ENCODE measurements at regions not wholly inside any gene's neighbourhood (a gene's known extent, or its start where the extent isn't known, plus 50 kb on each side); places are given as distances from the start of the nearest gene placed in this dataset.
"Not testable (repeated sequence)": the region's sequence is repeated elsewhere in the genome, so short reads cannot be mapped to it uniquely, and the experiment has no call there.

DNA sequence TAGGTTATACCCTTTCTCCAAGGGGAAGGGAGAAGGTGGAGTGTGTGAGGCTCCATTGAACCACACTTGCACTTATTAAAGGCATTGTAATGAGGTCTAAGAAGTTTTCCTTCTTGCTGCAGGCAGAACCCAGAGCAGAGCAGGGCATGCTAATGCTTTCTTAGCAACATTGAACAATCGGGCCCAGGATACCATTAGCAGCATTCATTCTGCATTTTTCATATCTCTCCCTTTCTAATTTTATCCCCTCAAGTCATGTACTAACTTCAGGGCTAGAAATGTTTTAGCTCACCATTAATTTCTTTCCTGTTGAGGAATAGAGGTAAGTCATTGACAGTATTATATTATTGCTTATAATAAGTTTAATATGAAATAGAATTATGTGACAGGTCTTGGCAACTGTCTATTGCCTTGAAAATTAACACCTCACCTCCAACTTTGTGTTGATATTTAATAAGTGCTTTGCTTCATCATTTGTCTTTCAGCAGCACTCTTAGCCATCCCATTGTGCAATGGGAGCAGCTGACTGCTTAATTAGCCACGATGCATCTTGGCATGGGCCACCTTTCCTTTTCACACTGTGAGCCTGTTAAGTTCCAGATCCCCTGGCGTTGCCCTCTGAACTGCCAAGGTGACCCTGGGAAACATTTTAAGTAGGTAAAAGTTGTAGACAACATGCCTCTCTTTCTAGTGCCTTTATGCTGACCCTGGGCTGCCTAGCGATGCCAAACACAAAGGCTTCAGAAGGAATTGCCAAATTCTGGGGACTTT lies 300.8 kb upstream of the MEX3C start:
- H3K27ac ChIP-seq (replicated peaks; ENCODE audit: low read length): no peak overlapping the region
- H2BK5ac ChIP-seq (ENCODE audit: low read length): no peak overlapping the region
- H4K91ac ChIP-seq (ENCODE audit: low read depth, low read length, poor library complexity): no peak overlapping the region
- no peak overlapping the region for H2BK120ac ChIP-seq (ENCODE audit: low read depth, low read length)
- H2BK15ac ChIP-seq (ENCODE audit: low read length): no peak overlapping the region
- H4K8ac ChIP-seq (ENCODE audit: low read depth, low read length): no peak overlapping the region
- H3K27me3 ChIP-seq (ENCODE audit: control insufficient read depth in 3 of 3, insufficient read depth in 3 of 3, low read depth in 1 of 3, low read length in 3 of 3): no peaks in the 10 kb centered on the region
- H3K4me2 ChIP-seq (ENCODE audit: insufficient read depth, low read length, poor library complexity, severe bottlenecking): no peak overlapping the region
- H3K18ac ChIP-seq (ENCODE audit: low read length): no peak overlapping the region
- peaks cover 0 to 3% of the 10 kb centered on the region in 2 donors for H3K4me1 ChIP-seq (ENCODE audit: control insufficient read depth in 2 of 2, insufficient read depth in 1 of 2, low read depth in 1 of 2, low read length in 2 of 2)
- no peak overlapping the region for H2BK12ac ChIP-seq (ENCODE audit: low read length)
- H3K36me3 ChIP-seq (replicated peaks in 1 of 2; ENCODE audit: control insufficient read depth in 2 of 2, insufficient read depth in 2 of 2, low read length in 2 of 2): no peaks in the 10 kb centered on the region
- H2AK5ac ChIP-seq (ENCODE audit: low read depth, low read length): no peak overlapping the region
- no peak overlapping the region for H3K9ac ChIP-seq (ENCODE audit: low read depth, low read length, poor library complexity)
- H3K23ac ChIP-seq (ENCODE audit: low read depth, low read length, poor library complexity): no peak overlapping the region
- H3K4ac ChIP-seq (ENCODE audit: low read length): no peak overlapping the region
- H3K9me3 ChIP-seq (replicated peaks in 1 of 2; ENCODE audit: control insufficient read depth in 2 of 2, insufficient read depth in 1 of 2, low read depth in 1 of 2, low read length in 2 of 2): no peaks in the 10 kb centered on the region
- DNase-seq (ENCODE audit: low spot score): no peak
- no CpG with 5 or more reads among the region's 4 CpGs for WGBS, 2 donors (ENCODE audit: extremely low coverage in 2 of 2, insufficient read length in 2 of 2, insufficient replicate concordance in 1 of 2)
- H2AFZ ChIP-seq (ENCODE audit: low read length): no peak overlapping the region
- no peak overlapping the region for H3K4me3 ChIP-seq (ENCODE audit: low read length in 2 of 2)
- no peaks in the 10 kb centered on the region for H3K79me1 ChIP-seq (ENCODE audit: low read depth, low read length)
- no peak overlapping the region for H3K14ac ChIP-seq (ENCODE audit: low read length)

- no peak overlapping the region for H2AK5ac ChIP-seq (ENCODE audit: low read depth, low read length)
- no peak overlapping the region for H2BK5ac ChIP-seq (ENCODE audit: low read length)
- H4K8ac ChIP-seq (ENCODE audit: low read depth, low read length): no peak overlapping the region
- no peaks in the 10 kb centered on the region for H3K79me1 ChIP-seq (ENCODE audit: low read depth, low read length)
- no peak overlapping the region for H3K14ac ChIP-seq (ENCODE audit: low read length)
- H3K9ac ChIP-seq (ENCODE audit: low read depth, low read length, poor library complexity): no peak overlapping the region
- H2BK15ac ChIP-seq (ENCODE audit: low read length): no peak overlapping the region
- H3K4ac ChIP-seq (ENCODE audit: low read length): no peak overlapping the region
- H3K4me3 ChIP-seq (ENCODE audit: low read length in 2 of 2): no peak overlapping the region
- no peak overlapping the region for H3K23ac ChIP-seq (ENCODE audit: low read depth, low read length, poor library complexity)
- no peak overlapping the region for H2BK120ac ChIP-seq (ENCODE audit: low read depth, low read length)
- no peak for DNase-seq (ENCODE audit: low spot score)
- H3K36me3 ChIP-seq (replicated peaks in 1 of 2; ENCODE audit: control insufficient read depth in 2 of 2, insufficient read depth in 2 of 2, low read length in 2 of 2): no peaks in the 10 kb centered on the region
- peaks cover 0 to 3% of the 10 kb centered on the region in 2 donors for H3K4me1 ChIP-seq (ENCODE audit: control insufficient read depth in 2 of 2, insufficient read depth in 1 of 2, low read depth in 1 of 2, low read length in 2 of 2)
- no peak overlapping the region for H3K18ac ChIP-seq (ENCODE audit: low read length)
- no peaks in the 10 kb centered on the region for H3K27me3 ChIP-seq (ENCODE audit: control insufficient read depth in 3 of 3, insufficient read depth in 3 of 3, low read depth in 1 of 3, low read length in 3 of 3)
- H3K27ac ChIP-seq (replicated peaks; ENCODE audit: low read length): no peak overlapping the region
- no peak overlapping the region for H2AFZ ChIP-seq (ENCODE audit: low read length)
- H2BK12ac ChIP-seq (ENCODE audit: low read length): no peak overlapping the region
- no peaks in the 10 kb centered on the region for H3K9me3 ChIP-seq (replicated peaks in 1 of 2; ENCODE audit: control insufficient read depth in 2 of 2, insufficient read depth in 1 of 2, low read depth in 1 of 2, low read length in 2 of 2)
- H3K4me2 ChIP-seq (ENCODE audit: insufficient read depth, low read length, poor library complexity, severe bottlenecking): no peak overlapping the region
- H4K91ac ChIP-seq (ENCODE audit: low read depth, low read length, poor library complexity): no peak overlapping the region
Observed at GRCh38 chr18:51503351-51503750, 305.9 kb upstream of the MEX3C start.

- no peak overlapping the region for H3K23ac ChIP-seq (ENCODE audit: low read depth, low read length, poor library complexity)
- H3K36me3 ChIP-seq (replicated peaks in 1 of 2; ENCODE audit: control insufficient read depth in 2 of 2, insufficient read depth in 2 of 2, low read length in 2 of 2): no peaks in the 10 kb centered on the region
- H3K4me3 ChIP-seq (ENCODE audit: low read length in 2 of 2): no peak overlapping the region
- H2AK5ac ChIP-seq (ENCODE audit: low read depth, low read length): no peak overlapping the region
- H3K4me2 ChIP-seq (ENCODE audit: insufficient read depth, low read length, poor library complexity, severe bottlenecking): no peak overlapping the region
- H2AFZ ChIP-seq (ENCODE audit: low read length): no peak overlapping the region
- no peak overlapping the region for H2BK5ac ChIP-seq (ENCODE audit: low read length)
- no peak overlapping the region for H3K4ac ChIP-seq (ENCODE audit: low read length)
- no CpG with 5 or more reads among the region's 3 CpGs for WGBS, 2 donors (ENCODE audit: extremely low coverage in 2 of 2, insufficient read length in 2 of 2, insufficient replicate concordance in 1 of 2)
- H3K14ac ChIP-seq (ENCODE audit: low read length): no peak overlapping the region
- no peak overlapping the region for H3K9ac ChIP-seq (ENCODE audit: low read depth, low read length, poor library complexity)
- no peak overlapping the region for H3K18ac ChIP-seq (ENCODE audit: low read length)
- no peak overlapping the region for H2BK120ac ChIP-seq (ENCODE audit: low read depth, low read length)
- no peak overlapping the region for H4K91ac ChIP-seq (ENCODE audit: low read depth, low read length, poor library complexity)
- H3K27ac ChIP-seq (replicated peaks; ENCODE audit: low read length): no peak overlapping the region
- H2BK12ac ChIP-seq (ENCODE audit: low read length): no peak overlapping the region
- no peaks in the 10 kb centered on the region for H3K79me1 ChIP-seq (ENCODE audit: low read depth, low read length)
- no peaks in the 10 kb centered on the region for H3K4me1 ChIP-seq (ENCODE audit: control insufficient read depth in 2 of 2, insufficient read depth in 1 of 2, low read depth in 1 of 2, low read length in 2 of 2)
- DNase-seq (ENCODE audit: low spot score): no peak
- H3K9me3 ChIP-seq (replicated peaks in 1 of 2; ENCODE audit: control insufficient read depth in 2 of 2, insufficient read depth in 1 of 2, low read depth in 1 of 2, low read length in 2 of 2): no peaks in the 10 kb centered on the region
- H3K27me3 ChIP-seq (ENCODE audit: control insufficient read depth in 3 of 3, insufficient read depth in 3 of 3, low read depth in 1 of 3, low read length in 3 of 3): no peaks in the 10 kb centered on the region
- H4K8ac ChIP-seq (ENCODE audit: low read depth, low read length): no peak overlapping the region
- H2BK15ac ChIP-seq (ENCODE audit: low read length): no peak overlapping the region
Observed at GRCh38 chr18:51506811-51507210, 309.3 kb upstream of the MEX3C start.

DNA sequence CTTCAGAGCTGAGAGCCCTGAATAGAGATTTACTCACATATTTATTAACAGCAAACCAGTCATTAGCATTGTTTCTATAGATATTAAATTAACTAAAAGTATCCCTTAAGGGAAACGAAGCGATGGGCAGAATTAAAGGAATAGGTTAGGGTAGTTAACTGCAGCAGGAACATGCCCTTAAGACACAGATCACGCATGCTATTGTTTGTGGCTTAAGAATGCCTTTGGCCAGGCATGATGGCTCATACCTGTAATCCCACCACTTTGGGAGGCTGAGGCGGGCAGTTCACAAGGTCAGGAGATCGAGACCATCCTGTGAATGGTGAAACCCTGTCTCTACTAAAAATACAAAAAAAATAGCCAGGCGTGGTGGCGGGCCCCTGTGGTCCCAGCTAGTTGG lies 310.9 kb upstream of the MEX3C start:
- H2BK12ac ChIP-seq (ENCODE audit: low read length): not testable (repeated sequence)
- no CpG with 5 or more reads among the region's 7 CpGs for WGBS, 2 donors (ENCODE audit: extremely low coverage in 2 of 2, insufficient read length in 2 of 2, insufficient replicate concordance in 1 of 2)

More for the DNA sequence above, 310.9 kb upstream of the MEX3C start:
- H3K4me3 ChIP-seq (ENCODE audit: low read length in 2 of 2); H4K8ac ChIP-seq (ENCODE audit: low read depth, low read length); H3K79me1 ChIP-seq (ENCODE audit: low read depth, low read length); H3K9ac ChIP-seq (ENCODE audit: low read depth, low read length, poor library complexity); H4K91ac ChIP-seq (ENCODE audit: low read depth, low read length, poor library complexity); H3K27ac ChIP-seq (replicated peaks; ENCODE audit: low read length); DNase-seq (ENCODE audit: low spot score); H2BK5ac ChIP-seq (ENCODE audit: low read length); H2BK120ac ChIP-seq (ENCODE audit: low read depth, low read length); H2BK15ac ChIP-seq (ENCODE audit: low read length); H3K4me2 ChIP-seq (ENCODE audit: insufficient read depth, low read length, poor library complexity, severe bottlenecking); H3K9me3 ChIP-seq (replicated peaks in 1 of 2; ENCODE audit: control insufficient read depth in 2 of 2, insufficient read depth in 1 of 2, low read depth in 1 of 2, low read length in 2 of 2); H3K36me3 ChIP-seq (replicated peaks in 1 of 2; ENCODE audit: control insufficient read depth in 2 of 2, insufficient read depth in 2 of 2, low read length in 2 of 2); H3K27me3 ChIP-seq (ENCODE audit: control insufficient read depth in 3 of 3, insufficient read depth in 3 of 3, low read depth in 1 of 3, low read length in 3 of 3); H2AK5ac ChIP-seq (ENCODE audit: low read depth, low read length); H3K4ac ChIP-seq (ENCODE audit: low read length); H3K4me1 ChIP-seq (ENCODE audit: control insufficient read depth in 2 of 2, insufficient read depth in 1 of 2, low read depth in 1 of 2, low read length in 2 of 2); H3K23ac ChIP-seq (ENCODE audit: low read depth, low read length, poor library complexity); H2AFZ ChIP-seq (ENCODE audit: low read length); H3K14ac ChIP-seq (ENCODE audit: low read length); H3K18ac ChIP-seq (ENCODE audit: low read length): not testable (repeated sequence)
